ENCODE measurements at regions not wholly inside any gene's neighbourhood (a gene's known extent, or its start where the extent isn't known, plus 50 kb on each side); places are given as distances from the start of the nearest gene placed in this dataset.

GRCh38 chr21:32113486-32113885, 165.4 kb downstream of the MIS18A start:
- no peaks in the 10 kb centered on the region for H3K27me3 ChIP-seq
- no peaks in the 10 kb centered on the region for H3K9me3 ChIP-seq
- H3K4me3 ChIP-seq, result no peak overlapping the region
- intact Hi-C loops (cut with DNase I), result no loop called here
- H3K4me1 ChIP-seq, result no peaks in the 10 kb centered on the region
- no peaks in the 10 kb centered on the region for H3K36me3 ChIP-seq
- H3K27ac ChIP-seq (replicated peaks in 1 of 4), result no peak overlapping the region
- TF ChIP-seq POLR2AphosphoS5 (IDR thresholded peaks at IDR 0.05) (no peak), POLR2A (IDR thresholded peaks at IDR 0.05; ENCODE audit: low read depth) (no peak), EP300 (IDR thresholded peaks at IDR 0.05) (no peak), CTCF (IDR thresholded peaks at IDR 0.05) (no peak)
- no peak for DNase-seq (ENCODE audit: extremely low spot score)
- 91% methylated on average over 3 of the region's 3 CpGs for WGBS

- intact Hi-C loops (cut with DNase I), result no loop called here
- 83% methylated on average over 1 of the region's 1 CpG for WGBS
- H3K4me1 ChIP-seq, result no peaks in the 10 kb centered on the region
- no peaks in the 10 kb centered on the region for H3K9me3 ChIP-seq
- TF ChIP-seq POLR2AphosphoS5 (IDR thresholded peaks at IDR 0.05), result no peak
- no peak for TF ChIP-seq EP300 (IDR thresholded peaks at IDR 0.05)
- TF ChIP-seq POLR2A (IDR thresholded peaks at IDR 0.05; ENCODE audit: low read depth), result no peak
- no peak for TF ChIP-seq CTCF (IDR thresholded peaks at IDR 0.05)
- H3K36me3 ChIP-seq, result no peaks in the 10 kb centered on the region
- no peaks in the 10 kb centered on the region for H3K27me3 ChIP-seq
- DNase-seq (ENCODE audit: extremely low spot score), result no peak
- H3K4me3 ChIP-seq, result no peak overlapping the region
- no peak overlapping the region for H3K27ac ChIP-seq (replicated peaks in 1 of 4)
Observed at GRCh38 chr21:32112195-32112594, 166.7 kb downstream of the MIS18A start.

- H3K4me3 ChIP-seq, result no peak overlapping the region
- H3K4me1 ChIP-seq, result no peaks in the 10 kb centered on the region
- H3K27me3 ChIP-seq, result no peaks in the 10 kb centered on the region
- no peak for DNase-seq (ENCODE audit: extremely low spot score)
- no peak for TF ChIP-seq POLR2A (IDR thresholded peaks at IDR 0.05; ENCODE audit: low read depth)
- TF ChIP-seq CTCF (IDR thresholded peaks at IDR 0.05), result no peak
- no peak for TF ChIP-seq POLR2AphosphoS5 (IDR thresholded peaks at IDR 0.05)
- TF ChIP-seq EP300 (IDR thresholded peaks at IDR 0.05), result no peak
- intact Hi-C loops (cut with DNase I), result no loop called here
- no peaks in the 10 kb centered on the region for H3K9me3 ChIP-seq
- H3K27ac ChIP-seq (replicated peaks in 1 of 4), result no peak overlapping the region
- WGBS, result 83% methylated on average over 2 of the region's 2 CpGs
- no peaks in the 10 kb centered on the region for H3K36me3 ChIP-seq
Observed at GRCh38 chr21:32108566-32108965, 170.3 kb downstream of the MIS18A start.

GRCh38 chr21:32103361-32103760, 175.5 kb downstream of the MIS18A start:
- Histone ChIP-seq H3K9me3 (no peaks in the 10 kb centered on the region), H3K4me3 (no peak overlapping the region), H3K27ac (replicated peaks in 1 of 4) (no peak overlapping the region), H3K27me3 (no peaks in the 10 kb centered on the region), H3K36me3 (no peaks in the 10 kb centered on the region), H3K4me1 (no peaks in the 10 kb centered on the region)
- intact Hi-C loops (cut with DNase I), result no loop called here
- DNase-seq (ENCODE audit: extremely low spot score), result no peak
- TF ChIP-seq CTCF (IDR thresholded peaks at IDR 0.05) (no peak), POLR2AphosphoS5 (IDR thresholded peaks at IDR 0.05) (no peak), EP300 (IDR thresholded peaks at IDR 0.05) (no peak), POLR2A (IDR thresholded peaks at IDR 0.05; ENCODE audit: low read depth) (no peak)
- WGBS, result 100% methylated on average over 1 of the region's 1 CpG

GRCh38 chr21:32102426-32102825, 176.4 kb downstream of the MIS18A start:
- 96% methylated on average over 1 of the region's 1 CpG for WGBS
- Histone ChIP-seq H3K27me3 (no peaks in the 10 kb centered on the region), H3K4me1 (no peaks in the 10 kb centered on the region), H3K36me3 (no peaks in the 10 kb centered on the region), H3K4me3 (no peak overlapping the region), H3K9me3 (no peaks in the 10 kb centered on the region), H3K27ac (replicated peaks in 1 of 4) (no peak overlapping the region)
- DNase-seq (ENCODE audit: extremely low spot score), result no peak
- intact Hi-C loops (cut with DNase I), result no loop called here
- TF ChIP-seq POLR2AphosphoS5 (IDR thresholded peaks at IDR 0.05), result no peak
- no peak for TF ChIP-seq EP300 (IDR thresholded peaks at IDR 0.05)
- no peak for TF ChIP-seq POLR2A (IDR thresholded peaks at IDR 0.05; ENCODE audit: low read depth)
- no peak for TF ChIP-seq CTCF (IDR thresholded peaks at IDR 0.05)
